ENCODE measurements at regions not wholly inside any gene's neighbourhood (a gene's known extent, or its start where the extent isn't known, plus 50 kb on each side); places are given as distances from the start of the nearest gene placed in this dataset.

DNA sequence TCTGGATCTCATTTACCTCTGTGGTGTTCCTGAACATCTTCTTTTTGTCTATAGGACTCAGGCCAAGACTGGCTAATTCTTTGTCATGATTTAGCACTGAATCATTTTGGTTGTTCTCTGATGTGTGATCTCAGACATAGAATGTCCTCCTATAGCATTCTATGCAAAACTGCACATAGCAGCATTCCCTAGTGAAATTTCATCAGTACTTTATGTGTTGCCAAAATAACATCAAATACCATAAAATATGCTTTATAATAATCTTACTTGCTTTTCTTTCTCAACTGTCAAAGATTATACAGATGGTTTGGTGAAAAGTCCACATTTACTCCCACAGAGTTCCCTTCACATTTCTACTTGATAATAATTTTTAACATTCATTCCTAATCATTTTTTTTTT is 115.7 kb upstream of the MPDZ start:
- no peak overlapping the region for H3K4me3 Mint-ChIP-seq
- CTCF ChIA-PET, result no interaction called here
- H3K4me1 Mint-ChIP-seq (ENCODE audit: low read depth), result no peaks in the 10 kb centered on the region
- no peaks in the 10 kb centered on the region for H3K27me3 Mint-ChIP-seq (ENCODE audit: low read depth)
- POLR2A ChIA-PET, result no interaction called here
- no peaks in the 10 kb centered on the region for H3K36me3 Mint-ChIP-seq (ENCODE audit: low read depth)
- H3K27ac Mint-ChIP-seq, result no peak overlapping the region
- DNase-seq, result no peak
- H3K9me3 Mint-ChIP-seq (ENCODE audit: insufficient read depth), result peaks cover 9% of the 10 kb centered on the region
- ATAC-seq, result no peak

DNA sequence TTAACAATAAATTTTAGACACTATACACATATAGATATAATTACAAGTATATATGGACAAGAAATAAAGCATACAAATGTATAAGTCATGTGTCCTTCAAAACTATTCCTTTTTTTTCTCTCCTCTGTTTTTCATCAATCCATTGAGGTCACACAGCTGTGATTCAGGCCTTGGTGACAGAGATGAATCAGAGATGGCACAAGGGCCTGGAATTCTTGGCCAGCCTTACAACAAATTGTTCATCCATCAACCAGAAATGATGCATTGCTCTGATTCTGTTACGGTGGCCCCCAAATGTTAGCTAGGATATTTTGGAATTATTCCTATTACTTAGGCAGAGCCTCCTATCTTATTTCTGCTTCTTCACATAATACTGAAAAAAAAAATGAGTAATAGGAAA is 108.7 kb upstream of the MPDZ start:
- ChIA-PET CTCF (no interaction called here), POLR2A (interaction anchor here (0.7 kb wide), 1 partner anchor 603 kb away, joined by 3 read pairs; no protein-coding TSS in a partner anchor)
- Mint-ChIP-seq H3K27ac (no peak overlapping the region), H3K27me3 (ENCODE audit: low read depth) (no peaks in the 10 kb centered on the region), H3K36me3 (ENCODE audit: low read depth) (no peaks in the 10 kb centered on the region), H3K9me3 (ENCODE audit: insufficient read depth) (peaks cover 13% of the 10 kb centered on the region), H3K4me1 (ENCODE audit: low read depth) (no peaks in the 10 kb centered on the region), H3K4me3 (no peak overlapping the region)
- DNase-seq (no peak), ATAC-seq (no peak)

DNA sequence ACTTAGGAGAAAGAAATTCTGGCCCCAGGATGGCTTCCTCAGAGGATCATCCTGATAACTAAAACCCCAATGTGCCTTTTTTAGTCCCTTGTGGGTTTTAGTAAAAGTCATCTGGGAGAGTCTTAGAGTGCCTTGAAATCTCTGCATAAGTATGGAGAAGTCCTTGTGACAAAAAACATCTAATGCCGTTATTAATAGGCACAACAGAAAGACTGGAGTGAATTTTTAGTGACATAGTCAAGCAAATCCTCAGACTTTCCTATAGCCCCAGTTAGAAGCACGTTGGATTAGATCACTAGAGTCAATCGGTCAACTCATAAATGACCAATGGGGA is 108.2 kb upstream of the MPDZ start:
- H3K36me3 Mint-ChIP-seq (ENCODE audit: low read depth), result no peaks in the 10 kb centered on the region
- no peaks in the 10 kb centered on the region for H3K4me1 Mint-ChIP-seq (ENCODE audit: low read depth)

DNA sequence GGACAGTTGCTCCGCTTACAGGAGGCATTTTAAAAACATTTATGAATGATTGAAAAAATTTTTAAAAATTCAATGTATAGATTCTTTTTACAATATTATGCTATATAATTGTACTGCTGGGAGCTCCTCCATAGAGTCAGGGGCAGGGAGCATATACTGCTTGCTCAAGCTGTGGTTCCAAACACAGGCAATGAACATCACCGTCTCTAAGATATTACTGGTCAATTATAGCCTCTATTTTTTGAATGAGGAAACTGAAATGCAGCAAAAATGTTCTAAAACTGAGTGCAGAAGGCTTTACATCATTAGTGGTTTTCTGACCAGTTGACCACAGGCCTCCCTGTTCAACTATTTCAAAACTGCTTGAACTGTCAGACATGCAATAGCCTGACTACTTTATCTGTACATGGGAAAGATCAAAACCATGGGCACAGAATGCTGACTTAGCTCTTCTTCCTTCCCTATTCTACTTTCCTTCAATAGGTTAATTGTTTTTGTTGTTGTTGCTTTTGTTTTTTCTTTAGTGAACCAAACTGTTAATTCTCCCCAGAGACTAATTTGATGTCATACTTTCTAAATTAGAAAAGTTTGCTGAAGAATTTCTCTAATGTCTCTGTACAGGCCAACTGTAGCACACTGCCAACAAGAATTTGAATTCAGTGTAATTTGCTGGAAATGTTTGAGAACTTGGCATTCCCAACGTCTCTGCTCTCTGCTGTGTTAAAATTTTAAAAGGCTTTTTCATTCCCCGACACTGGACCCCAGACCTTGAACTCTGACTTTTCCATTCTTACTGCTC is 107.6 kb upstream of the MPDZ start:
- DNase-seq (no peak), ATAC-seq (no peak)
- H3K9me3 Mint-ChIP-seq (ENCODE audit: insufficient read depth), result peaks cover 10% of the 10 kb centered on the region
- H3K27me3 Mint-ChIP-seq (ENCODE audit: low read depth), result no peaks in the 10 kb centered on the region
- CTCF ChIA-PET, result no interaction called here
- H3K36me3 Mint-ChIP-seq (ENCODE audit: low read depth), result no peaks in the 10 kb centered on the region
- no peak overlapping the region for H3K4me3 Mint-ChIP-seq
- H3K4me1 Mint-ChIP-seq (ENCODE audit: low read depth), result no peaks in the 10 kb centered on the region
- POLR2A ChIA-PET, result no interaction called here
- H3K27ac Mint-ChIP-seq, result no peak overlapping the region

More for the DNA sequence above, 108.2 kb upstream of the MPDZ start:
- Mint-ChIP-seq H3K27ac (no peak overlapping the region), H3K9me3 (ENCODE audit: insufficient read depth) (peaks cover 13% of the 10 kb centered on the region), H3K27me3 (ENCODE audit: low read depth) (no peaks in the 10 kb centered on the region), H3K4me3 (no peak overlapping the region)
- CTCF ChIA-PET, result no interaction called here
- POLR2A ChIA-PET, result no interaction called here
- ATAC-seq, result no peak
- no peak for DNase-seq

DNA sequence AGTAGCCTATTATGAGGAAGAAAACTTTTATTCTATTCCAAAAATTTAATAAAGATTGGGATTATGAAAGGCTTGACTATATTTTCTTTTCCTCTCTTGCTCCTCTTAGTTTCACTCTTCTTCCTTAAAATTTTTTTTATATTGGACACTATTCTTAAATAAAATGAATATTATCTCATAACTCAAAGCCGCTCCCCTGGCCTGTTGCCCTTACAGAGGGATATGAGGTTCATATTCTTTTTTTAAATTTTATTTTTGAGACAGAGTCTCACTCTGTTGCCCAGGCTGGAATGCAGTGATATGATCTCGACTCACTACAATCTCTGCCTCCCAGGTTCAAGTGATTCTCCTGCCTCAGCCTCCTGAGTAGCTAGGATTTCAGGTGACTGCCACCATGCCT is 106.8 kb upstream of the MPDZ start:
- no peak overlapping the region for H3K27ac Mint-ChIP-seq
- ChIA-PET POLR2A (no interaction called here), CTCF (no interaction called here)
- peaks cover 8% of the 10 kb centered on the region for H3K9me3 Mint-ChIP-seq (ENCODE audit: insufficient read depth)
- no peak for DNase-seq
- no peak overlapping the region for H3K4me3 Mint-ChIP-seq
- H3K4me1 Mint-ChIP-seq (ENCODE audit: low read depth), result no peaks in the 10 kb centered on the region
- no peak for ATAC-seq
- no peaks in the 10 kb centered on the region for H3K36me3 Mint-ChIP-seq (ENCODE audit: low read depth)
- H3K27me3 Mint-ChIP-seq (ENCODE audit: low read depth), result no peaks in the 10 kb centered on the region

DNA sequence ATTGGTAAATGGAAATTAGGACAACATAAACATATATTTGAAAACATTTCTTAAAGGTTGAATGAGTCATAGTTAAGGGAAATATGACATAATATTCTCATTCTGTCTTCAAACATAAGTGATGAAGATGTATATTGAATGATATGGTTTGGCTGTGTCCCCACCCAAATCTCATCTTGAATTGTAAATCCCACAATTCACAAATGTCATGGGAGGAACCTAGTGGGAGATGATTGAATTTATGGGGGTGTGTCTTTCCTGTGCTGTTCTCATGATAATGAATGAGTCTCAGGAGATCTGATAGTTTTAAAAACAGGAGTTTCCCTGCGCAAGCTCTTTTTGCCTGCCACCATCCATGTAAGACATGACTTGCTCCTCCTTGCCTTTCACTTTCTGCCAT is 104.4 kb upstream of the MPDZ start:
- H3K36me3 Mint-ChIP-seq (ENCODE audit: low read depth), result no peaks in the 10 kb centered on the region
- peaks cover 5% of the 10 kb centered on the region for H3K9me3 Mint-ChIP-seq (ENCODE audit: insufficient read depth)
- CTCF ChIA-PET, result no interaction called here
- H3K4me1 Mint-ChIP-seq (ENCODE audit: low read depth), result no peaks in the 10 kb centered on the region
- DNase-seq (no peak), ATAC-seq (no peak)
- H3K4me3 Mint-ChIP-seq, result no peak overlapping the region
- H3K27me3 Mint-ChIP-seq (ENCODE audit: low read depth), result no peaks in the 10 kb centered on the region
- H3K27ac Mint-ChIP-seq, result no peak overlapping the region
- POLR2A ChIA-PET, result no interaction called here

DNA sequence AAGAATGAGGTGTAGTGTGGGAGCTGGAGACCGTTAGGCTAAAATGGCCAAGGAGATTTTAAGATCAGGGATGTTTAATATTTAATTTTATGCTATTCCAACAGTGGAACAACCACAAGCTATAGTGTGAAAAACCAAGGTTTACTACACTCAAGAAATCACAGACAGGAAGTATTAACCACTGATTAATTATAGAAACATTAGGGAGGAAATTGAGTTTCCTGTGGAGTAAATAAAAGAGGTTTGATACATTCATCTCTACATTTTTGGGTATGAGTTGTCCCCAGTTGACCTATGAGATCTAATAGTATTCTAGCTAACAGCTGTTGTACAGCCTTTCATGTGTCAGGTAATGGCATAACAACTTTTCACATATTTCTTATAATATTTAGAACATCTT is 103.7 kb upstream of the MPDZ start:
- no peak for DNase-seq
- H3K36me3 Mint-ChIP-seq (ENCODE audit: low read depth), result no peaks in the 10 kb centered on the region
- H3K4me1 Mint-ChIP-seq (ENCODE audit: low read depth), result no peaks in the 10 kb centered on the region
- CTCF ChIA-PET, result no interaction called here
- no peak overlapping the region for H3K4me3 Mint-ChIP-seq
- H3K9me3 Mint-ChIP-seq (ENCODE audit: insufficient read depth), result peaks cover 5% of the 10 kb centered on the region
- POLR2A ChIA-PET, result no interaction called here
- H3K27ac Mint-ChIP-seq, result no peak overlapping the region
- H3K27me3 Mint-ChIP-seq (ENCODE audit: low read depth), result no peaks in the 10 kb centered on the region
- ATAC-seq, result no peak

DNA sequence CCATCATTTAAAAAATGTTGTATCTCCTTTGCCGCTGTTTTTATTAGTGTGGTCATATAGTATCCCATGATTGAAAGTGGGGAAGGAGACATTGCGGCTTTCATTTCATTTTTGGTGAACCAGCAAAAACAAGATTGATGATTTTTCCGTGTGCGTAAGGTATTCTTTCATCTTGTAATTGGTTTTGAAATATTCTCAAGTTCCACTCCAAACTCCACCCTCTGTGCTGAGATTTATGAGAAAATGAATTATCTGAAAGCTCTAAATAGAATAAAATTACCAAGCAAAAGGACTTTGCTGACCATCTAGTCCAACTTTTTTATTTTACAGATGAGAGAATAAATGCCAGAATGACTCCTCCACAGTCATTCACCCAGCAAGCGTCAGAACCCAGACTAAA is 103.1 kb upstream of the MPDZ start:
- DNase-seq (no peak), ATAC-seq (no peak)
- Mint-ChIP-seq H3K27me3 (ENCODE audit: low read depth) (no peaks in the 10 kb centered on the region), H3K4me1 (ENCODE audit: low read depth) (no peaks in the 10 kb centered on the region), H3K36me3 (ENCODE audit: low read depth) (no peaks in the 10 kb centered on the region), H3K27ac (no peak overlapping the region), H3K4me3 (no peak overlapping the region), H3K9me3 (ENCODE audit: insufficient read depth) (peaks cover 5% of the 10 kb centered on the region)
- ChIA-PET CTCF (no interaction called here), POLR2A (no interaction called here)

DNA sequence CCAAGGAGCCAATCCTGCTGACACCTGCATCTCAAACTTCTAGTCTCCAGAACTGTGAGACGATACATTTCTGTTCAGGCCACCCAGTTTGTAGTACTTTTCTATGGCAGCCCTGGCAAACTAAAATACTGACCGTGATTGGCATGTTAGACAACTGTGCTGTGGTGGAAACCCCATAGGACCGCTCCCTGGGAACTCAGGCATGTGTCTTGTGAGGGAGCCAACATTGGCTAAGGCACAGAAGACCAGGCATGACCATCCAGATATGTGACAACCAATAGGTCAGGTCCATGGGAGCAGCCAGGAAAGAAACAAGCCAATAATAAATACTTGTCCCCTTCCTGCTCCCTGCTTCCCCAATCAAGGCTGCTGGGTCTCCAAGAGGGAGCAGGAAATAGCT is 101.4 kb upstream of the MPDZ start:
- H3K4me1 Mint-ChIP-seq (ENCODE audit: low read depth), result no peaks in the 10 kb centered on the region
- H3K4me3 Mint-ChIP-seq, result no peak overlapping the region
- ChIA-PET CTCF (no interaction called here), POLR2A (no interaction called here)
- ATAC-seq, result no peak
- no peak for DNase-seq
- H3K27me3 Mint-ChIP-seq (ENCODE audit: low read depth), result no peaks in the 10 kb centered on the region
- H3K36me3 Mint-ChIP-seq (ENCODE audit: low read depth), result no peaks in the 10 kb centered on the region
- no peak overlapping the region for H3K27ac Mint-ChIP-seq
- peaks cover 5% of the 10 kb centered on the region for H3K9me3 Mint-ChIP-seq (ENCODE audit: insufficient read depth)

DNA sequence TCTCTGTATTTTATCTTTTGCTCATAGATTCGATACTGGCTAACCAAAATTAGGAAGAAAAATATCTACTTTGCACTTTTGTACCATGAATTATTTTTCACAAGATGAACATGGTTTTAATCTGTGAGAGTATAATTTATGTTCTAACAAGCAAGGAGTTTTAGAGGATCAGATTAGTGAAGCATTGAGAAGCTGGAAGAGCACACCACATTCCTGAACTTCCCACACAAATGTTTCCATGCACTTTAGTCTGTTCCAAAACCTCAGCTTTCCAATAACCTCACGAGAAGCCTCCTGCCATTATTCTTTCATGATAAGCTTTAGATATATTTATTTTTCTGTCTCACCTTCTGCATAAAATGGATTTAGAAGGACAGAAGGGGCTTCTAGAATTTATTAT is 98.7 kb upstream of the MPDZ start:
- no peaks in the 10 kb centered on the region for H3K36me3 Mint-ChIP-seq (ENCODE audit: low read depth)
- peaks cover 5% of the 10 kb centered on the region for H3K9me3 Mint-ChIP-seq (ENCODE audit: insufficient read depth)
- no peak overlapping the region for H3K27ac Mint-ChIP-seq
- ChIA-PET CTCF (no interaction called here), POLR2A (no interaction called here)
- DNase-seq, result no peak
- no peak overlapping the region for H3K4me3 Mint-ChIP-seq
- no peak for ATAC-seq
- H3K4me1 Mint-ChIP-seq (ENCODE audit: low read depth), result no peaks in the 10 kb centered on the region
- no peaks in the 10 kb centered on the region for H3K27me3 Mint-ChIP-seq (ENCODE audit: low read depth)

DNA sequence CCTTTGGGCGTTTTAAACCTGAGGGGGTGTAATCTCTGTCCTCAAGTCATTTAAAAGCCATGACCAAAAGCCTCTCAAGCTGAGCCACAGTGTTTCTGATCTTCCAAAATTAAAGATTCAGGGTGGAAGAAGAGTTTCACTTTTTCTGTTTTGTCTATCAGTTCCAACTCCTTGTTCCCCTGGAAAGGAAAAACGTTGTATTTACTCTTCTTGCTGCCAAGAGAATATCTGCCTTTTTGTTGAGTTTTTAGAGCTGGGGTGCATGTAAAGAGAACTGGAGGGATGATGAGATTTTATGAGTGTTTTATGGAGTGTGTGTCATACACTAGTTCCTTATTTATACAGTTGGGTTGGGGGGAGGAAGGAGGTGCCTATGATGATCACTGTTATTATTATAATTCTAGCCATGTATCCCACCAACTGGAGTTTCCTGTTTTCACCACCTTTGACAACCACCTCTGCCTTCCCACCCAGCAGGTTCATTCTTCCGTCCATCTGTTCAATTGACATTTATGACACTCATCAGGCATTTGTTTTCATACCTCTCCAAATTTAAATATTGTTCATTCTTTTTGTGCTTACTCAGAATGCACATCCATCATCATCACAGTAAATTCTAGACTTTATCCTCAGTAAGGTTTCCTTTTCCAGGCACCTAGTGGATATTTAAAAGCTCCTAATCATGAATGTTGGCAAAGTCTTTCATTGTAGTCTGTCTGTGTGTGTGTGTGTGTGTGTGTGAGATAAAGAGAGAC is 97.9 kb upstream of the MPDZ start:
- ChIA-PET CTCF (no interaction called here), POLR2A (no interaction called here)
- ATAC-seq (no peak), DNase-seq (no peak)
- Mint-ChIP-seq H3K27me3 (ENCODE audit: low read depth) (no peaks in the 10 kb centered on the region), H3K4me3 (no peak overlapping the region), H3K27ac (no peak overlapping the region), H3K9me3 (ENCODE audit: insufficient read depth) (peaks cover 5% of the 10 kb centered on the region), H3K4me1 (ENCODE audit: low read depth) (no peaks in the 10 kb centered on the region), H3K36me3 (ENCODE audit: low read depth) (no peaks in the 10 kb centered on the region)

DNA sequence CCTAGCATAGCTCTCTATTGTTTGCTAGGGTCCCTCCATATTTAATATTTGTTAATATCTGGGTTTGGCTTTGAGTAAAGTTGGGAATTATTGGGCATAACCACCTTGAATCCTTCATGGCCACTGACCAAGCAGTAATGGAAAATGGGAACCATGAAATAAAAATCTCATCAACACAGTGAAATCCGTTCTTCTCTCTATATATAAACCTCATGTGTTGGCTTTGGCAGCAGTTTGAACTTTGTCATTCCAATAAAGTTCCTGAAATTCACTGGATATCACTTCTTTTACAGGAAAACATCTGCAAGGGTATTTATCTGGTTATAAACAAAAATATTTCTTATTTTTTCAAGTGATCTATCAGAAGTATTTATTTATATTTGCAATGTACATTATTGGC is 93.0 kb upstream of the MPDZ start:
- H3K27me3 Mint-ChIP-seq (ENCODE audit: low read depth), result no peaks in the 10 kb centered on the region

DNA sequence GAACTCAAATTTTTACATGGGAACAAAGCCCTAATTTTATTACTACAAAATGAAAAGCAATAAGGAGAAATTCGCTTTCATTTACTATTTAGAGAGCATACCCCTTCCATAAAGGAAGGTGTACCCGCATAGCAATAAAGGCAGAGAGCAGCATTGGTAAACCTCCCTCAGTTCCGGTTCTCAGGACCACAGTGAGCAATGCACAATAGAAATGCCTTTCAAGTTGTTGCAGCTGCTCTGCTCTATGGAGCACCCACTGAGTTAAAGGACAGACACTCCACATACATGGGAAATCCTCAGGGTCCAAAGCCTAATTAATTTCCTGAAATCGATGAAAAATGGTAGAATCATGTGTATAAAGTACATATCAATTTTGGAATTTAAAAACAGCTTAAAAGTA is 89.9 kb upstream of the MPDZ start:
- H3K4me1 Mint-ChIP-seq (ENCODE audit: low read depth), result no peaks in the 10 kb centered on the region
- H3K9me3 Mint-ChIP-seq (ENCODE audit: insufficient read depth), result no peaks in the 10 kb centered on the region
- no peaks in the 10 kb centered on the region for H3K27me3 Mint-ChIP-seq (ENCODE audit: low read depth)
- H3K27ac Mint-ChIP-seq, result no peak overlapping the region
- POLR2A ChIA-PET, result no interaction called here
- DNase-seq (no peak), ATAC-seq (no peak)
- no peaks in the 10 kb centered on the region for H3K36me3 Mint-ChIP-seq (ENCODE audit: low read depth)
- H3K4me3 Mint-ChIP-seq, result no peak overlapping the region
- CTCF ChIA-PET, result no interaction called here

More for the DNA sequence above, 93.0 kb upstream of the MPDZ start:
- no peak for ATAC-seq
- ChIA-PET POLR2A (interaction anchor here (0.6 kb wide), 1 partner anchor 156 kb away, joined by 3 read pairs; no protein-coding TSS in a partner anchor), CTCF (no interaction called here)
- DNase-seq, result no peak
- Mint-ChIP-seq H3K4me1 (ENCODE audit: low read depth) (no peaks in the 10 kb centered on the region), H3K27ac (no peak overlapping the region), H3K4me3 (no peak overlapping the region), H3K9me3 (ENCODE audit: insufficient read depth) (no peaks in the 10 kb centered on the region), H3K36me3 (ENCODE audit: low read depth) (no peaks in the 10 kb centered on the region)
